GM23248 (cell line): ENCODE measurements at regions not wholly inside any gene's neighbourhood (a gene's known extent, or its start where the extent isn't known, plus 50 kb on each side); places are given as distances from the start of the nearest gene placed in this dataset.

Source experiments
- DNase-seq: peaks from one replicate; pipeline ENCODE4 v3.0.0-alpha.2; 2015
- H2AFZ ChIP-seq: fragments of 200-600 bp; sonication (generic); 2 replicates; pipeline ENCODE4 v1.6.1; 2016; ENCODE audit warnings: antibody characterized with exemption
- H3F3A ChIP-seq: fragments of 200-600 bp; sonication (generic); 2 replicates; pipeline ENCODE4 v1.6.1; 2016; ENCODE audit warnings: mild to moderate bottlenecking, antibody characterized with exemption, mixed run types; ENCODE audit not compliant: insufficient read depth
- H3K27ac ChIP-seq: fragments of 200-600 bp; sonication (generic); 2 replicates; pipeline ENCODE4 v1.5.1; 2016; ENCODE audit warnings: mild to moderate bottlenecking
- H3K27me3 ChIP-seq: fragments of 200-600 bp; sonication (generic); replicated peaks from 2 replicates; pipeline ENCODE4 v1.6.1; 2016; ENCODE audit warnings: mild to moderate bottlenecking; ENCODE audit not compliant: insufficient read depth
- H3K36me3 ChIP-seq: fragments of 200-600 bp; sonication (generic); 2 replicates; pipeline ENCODE4 v1.6.1; 2016; ENCODE audit warnings: low read depth, mild to moderate bottlenecking
- H3K4me1 ChIP-seq: fragments of 200-600 bp; sonication (generic); 2 replicates; pipeline ENCODE4 v1.6.1; 2016; ENCODE audit warnings: mild to moderate bottlenecking; ENCODE audit not compliant: insufficient read depth
- H3K4me2 ChIP-seq: fragments of 200-600 bp; sonication (generic); one replicate; pipeline ENCODE4 v1.6.1; 2016; ENCODE audit warnings: mild to moderate bottlenecking; ENCODE audit not compliant: unreplicated experiment
- H3K4me3 ChIP-seq: fragments of 200-600 bp; sonication (generic); 2 replicates; pipeline ENCODE4 v1.5.1; 2016; ENCODE audit warnings: mild to moderate bottlenecking
- H3K79me2 ChIP-seq: fragments of 200-600 bp; sonication (generic); 2 replicates; pipeline ENCODE4 v1.6.1; 2016; ENCODE audit warnings: mild to moderate bottlenecking; ENCODE audit not compliant: insufficient read depth
- H3K9ac ChIP-seq: fragments of 200-600 bp; sonication (generic); 2 replicates; pipeline ENCODE4 v1.6.1; 2016; ENCODE audit warnings: mild to moderate bottlenecking
- H3K9me2 ChIP-seq: fragments of 200-600 bp; sonication (generic); 2 replicates; pipeline ENCODE4 v1.6.1; 2016; ENCODE audit warnings: mixed run types, mild to moderate bottlenecking, moderate library complexity; ENCODE audit not compliant: insufficient read depth
- H3K9me3 ChIP-seq: fragments of 200-600 bp; sonication (generic); one replicate; pipeline ENCODE4 v1.6.1; 2017; ENCODE audit warnings: low read depth
- H4K20me1 ChIP-seq: fragments of 200-600 bp; sonication (generic); 2 replicates; pipeline ENCODE4 v1.6.0; 2016; ENCODE audit not compliant: insufficient read depth
- EZH2 ChIP-seq: fragments of 200-600 bp; sonication (generic); IDR thresholded peaks from 2 replicates; pipeline ENCODE4 v1.6.1; 2018; ENCODE audit warnings: antibody characterized with exemption, mild to moderate bottlenecking; ENCODE audit not compliant: insufficient read depth, poor library complexity, severe bottlenecking
- EZH2phosphoT487 ChIP-seq: fragments of 200-600 bp; sonication (generic); IDR thresholded peaks from 2 replicates; pipeline ENCODE4 v1.6.1; 2018; ENCODE audit warnings: antibody characterized with exemption, moderate library complexity, mild to moderate bottlenecking, low read depth; ENCODE audit not compliant: insufficient read depth
- WGBS, 2 experiments: methylation state at CpG; one replicate each; pipeline ENCODE4 v1.1.6; 2015 to 2017; ENCODE audit warnings: low lambda C conversion rate in 2 of 2, low coverage in 1 of 2; ENCODE audit errors: missing lambda C conversion rate in 2 of 2; 5-methylcytosine and 5-hydroxymethylcytosine counted together
- in situ Hi-C: fragments of 300-500 bp; cut with MboI; formaldehyde crosslinking; loops from 2 replicates; pipeline ENCODE4 v1.15.0; 2020

GRCh38 chr7:17506095-17506494 is 207.6 kb downstream of the AHR start:
- 77 to 83% methylated on average over 3 of the region's 3 CpGs for WGBS, 2 experiments
- Histone ChIP-seq H3K9me3 (no peaks in the 10 kb centered on the region), H3K4me1 (peaks cover 24% of the 10 kb centered on the region), H3K9me2 (no peaks in the 10 kb centered on the region), H3F3A (peaks cover 23% of the 10 kb centered on the region), H3K4me3 (no peak overlapping the region), H3K79me2 (no peaks in the 10 kb centered on the region), H4K20me1 (no peaks in the 10 kb centered on the region), H3K36me3 (no peaks in the 10 kb centered on the region), H3K27me3 (no peaks in the 10 kb centered on the region), H3K4me2 (no peak overlapping the region), H3K9ac (no peak overlapping the region), H3K27ac (no peak overlapping the region), H2AFZ (no peak overlapping the region)
- in situ Hi-C loops = no loop called here
- TF ChIP-seq EZH2 (no peak), EZH2phosphoT487 (no peak)
- DNase-seq = no peak

GRCh38 chr7:17506596-17506995 is 208.1 kb downstream of the AHR start:
- H3K79me2 ChIP-seq = no peaks in the 10 kb centered on the region
- H3K9me2 ChIP-seq = no peaks in the 10 kb centered on the region
- no peak overlapping the region for H3K9ac ChIP-seq
- no peak overlapping the region for H3K4me3 ChIP-seq
- no peak overlapping the region for H3K27ac ChIP-seq
- H2AFZ ChIP-seq = no peak overlapping the region
- H4K20me1 ChIP-seq = no peaks in the 10 kb centered on the region
- TF ChIP-seq EZH2 (no peak), EZH2phosphoT487 (no peak)
- DNase-seq = no peak
- no peaks in the 10 kb centered on the region for H3K9me3 ChIP-seq
- H3K4me1 ChIP-seq = peaks cover 19% of the 10 kb centered on the region
- WGBS, 2 experiments = 95 to 97% methylated on average over 2 of the region's 2 CpGs
- H3F3A ChIP-seq = peaks cover 18% of the 10 kb centered on the region
- in situ Hi-C loops = no loop called here
- no peak overlapping the region for H3K4me2 ChIP-seq
- no peaks in the 10 kb centered on the region for H3K36me3 ChIP-seq
- no peaks in the 10 kb centered on the region for H3K27me3 ChIP-seq

- Histone ChIP-seq H3K27ac (no peak overlapping the region), H3K4me1 (peaks cover 7% of the 10 kb centered on the region), H4K20me1 (no peaks in the 10 kb centered on the region), H3K27me3 (no peaks in the 10 kb centered on the region), H2AFZ (no peak overlapping the region), H3K36me3 (no peaks in the 10 kb centered on the region), H3K9me2 (no peaks in the 10 kb centered on the region), H3F3A (peaks cover 6% of the 10 kb centered on the region; the same call in 1 of the 2 replicates), H3K4me2 (no peak overlapping the region), H3K79me2 (no peaks in the 10 kb centered on the region), H3K9me3 (no peaks in the 10 kb centered on the region), H3K4me3 (no peak overlapping the region), H3K9ac (no peak overlapping the region)
- TF ChIP-seq EZH2 (no peak), EZH2phosphoT487 (no peak)
- in situ Hi-C loops = no loop called here
- DNase-seq = no peak
- WGBS, 2 experiments = 85 to 87% methylated on average over 4 of the region's 4 CpGs
Measured at GRCh38 chr7:17507717-17508116, 209.3 kb downstream of the AHR start.

GRCh38 chr7:17512181-17512675 is 213.8 kb downstream of the AHR start:
- in situ Hi-C loops = no loop called here
- H3F3A ChIP-seq = peaks cover 12% of the 10 kb centered on the region; the same call in 1 of the 2 replicates
- TF ChIP-seq EZH2 = no peak
- H3K27me3 ChIP-seq = no peaks in the 10 kb centered on the region
- no peaks in the 10 kb centered on the region for H3K36me3 ChIP-seq
- H3K4me1 ChIP-seq = peaks cover 8% of the 10 kb centered on the region
- 35 to 40% methylated on average over 2 of the region's 2 CpGs for WGBS, 2 experiments
- H3K9me2 ChIP-seq = no peaks in the 10 kb centered on the region
- H3K79me2 ChIP-seq = no peaks in the 10 kb centered on the region
- H3K4me3 ChIP-seq = no peak overlapping the region
- 0 out of 2 replicates have a peak overlapping the region, but pooled peaks have one; percentile 10 for H2AFZ ChIP-seq
- H3K9me3 ChIP-seq = no peaks in the 10 kb centered on the region
- no peak overlapping the region for H3K9ac ChIP-seq
- DNase-seq = no peak
- no peak overlapping the region for H3K27ac ChIP-seq
- H3K4me2 ChIP-seq = no peak overlapping the region
- no peaks in the 10 kb centered on the region for H4K20me1 ChIP-seq

- no peaks in the 10 kb centered on the region for H4K20me1 ChIP-seq
- in situ Hi-C loops = no loop called here
- peak overlapping the region; percentile 2; the same call in 1 of the 2 replicates for H3K27ac ChIP-seq
- peak overlapping the region; percentile 3 for H3K4me2 ChIP-seq
- peaks cover 26% of the 10 kb centered on the region for H3K4me1 ChIP-seq
- 2 to 5% methylated on average over 1 of the region's 1 CpG for WGBS, 2 experiments
- no peaks in the 10 kb centered on the region for H3K79me2 ChIP-seq
- TF ChIP-seq EZH2phosphoT487 (no peak), EZH2 (no peak)
- H3K9me3 ChIP-seq = no peaks in the 10 kb centered on the region
- H3K27me3 ChIP-seq = no peaks in the 10 kb centered on the region
- H3K9me2 ChIP-seq = no peaks in the 10 kb centered on the region; the same call in 1 of the 2 replicates
- H3K9ac ChIP-seq = no peak overlapping the region
- H3K4me3 ChIP-seq = no peak overlapping the region
- peak; percentile 65 for DNase-seq
- no peaks in the 10 kb centered on the region for H3K36me3 ChIP-seq
- peaks cover 28% of the 10 kb centered on the region; the same call in 1 of the 2 replicates for H3F3A ChIP-seq
- no peak overlapping the region for H2AFZ ChIP-seq
Measured at GRCh38 chr7:17516771-17517170, 218.3 kb downstream of the AHR start.
